ENCODE measurements at regions not wholly inside any gene's neighbourhood (a gene's known extent, or its start where the extent isn't known, plus 50 kb on each side); places are given as distances from the start of the nearest gene placed in this dataset.
A peak's percentile ranks its signal among the peaks of the same experiment; 100 is the strongest.
"Not testable (repeated sequence)": the region's sequence is repeated elsewhere in the genome, so short reads cannot be mapped to it uniquely, and the experiment has no call there.

- no peak overlapping the region for H3K4me3 ChIP-seq (ENCODE audit: low read depth, low read length)
- TF ChIP-seq CTCF (IDR thresholded peaks at IDR 0.05; ENCODE audit: insufficient read depth, low read length), result no peak
- no peak for DNase-seq (ENCODE audit: low read depth)
These were observed 247.9 kb downstream of the AMY1C start for GRCh38 chr1:103997631-103998030.

- no peak overlapping the region for H3K4me3 ChIP-seq (ENCODE audit: low read depth, low read length)
- DNase-seq (ENCODE audit: low read depth), result no peak
- peak; percentile 3 for TF ChIP-seq CTCF (IDR thresholded peaks at IDR 0.05; ENCODE audit: insufficient read depth, low read length)
These were observed 269.4 kb downstream of the AMY1C start for GRCh38 chr1:104018922-104019674.

GRCh38 chr1:104019675-104020049 is 270.0 kb downstream of the AMY1C start:
- DNase-seq (ENCODE audit: low read depth), result no peak
- no peak overlapping the region for H3K4me3 ChIP-seq (ENCODE audit: low read depth, low read length)
- TF ChIP-seq CTCF (IDR thresholded peaks at IDR 0.05; ENCODE audit: insufficient read depth, low read length), result no peak

- TF ChIP-seq CTCF (IDR thresholded peaks at IDR 0.05; ENCODE audit: insufficient read depth, low read length), result no peak
- no peak for DNase-seq (ENCODE audit: low read depth)
- H3K4me3 ChIP-seq (ENCODE audit: low read depth, low read length), result no peak overlapping the region
These were observed 278.8 kb downstream of the AMY1C start for GRCh38 chr1:104028416-104029035.

- H3K4me3 ChIP-seq (ENCODE audit: low read depth, low read length), result no peak overlapping the region
- DNase-seq (ENCODE audit: low read depth), result no peak
- TF ChIP-seq CTCF (IDR thresholded peaks at IDR 0.05; ENCODE audit: insufficient read depth, low read length), result no peak
These were observed 279.8 kb downstream of the AMY1C start for GRCh38 chr1:104029456-104029970.

GRCh38 chr1:104056786-104057185 is 307.1 kb downstream of the AMY1C start:
- no peak for DNase-seq (ENCODE audit: low read depth)
- TF ChIP-seq CTCF (IDR thresholded peaks at IDR 0.05; ENCODE audit: insufficient read depth, low read length), result no peak
- no peak overlapping the region for H3K4me3 ChIP-seq (ENCODE audit: low read depth, low read length)

GRCh38 chr1:104057219-104057898 is 307.7 kb downstream of the AMY1C start:
- H3K4me3 ChIP-seq (ENCODE audit: low read depth, low read length); DNase-seq (ENCODE audit: low read depth): not testable (repeated sequence)

GRCh38 chr1:104061637-104062036 is 311.9 kb downstream of the AMY1C start:
- not testable (repeated sequence) for H3K4me3 ChIP-seq (ENCODE audit: low read depth, low read length); DNase-seq (ENCODE audit: low read depth)

All from fibroblast of the aortic adventitia (primary cell).